ENCODE measurements at regions not wholly inside any gene's neighbourhood (a gene's known extent, or its start where the extent isn't known, plus 50 kb on each side); places are given as distances from the start of the nearest gene placed in this dataset.
"Not testable (repeated sequence)": the region's sequence is repeated elsewhere in the genome, so short reads cannot be mapped to it uniquely, and the experiment has no call there.

- TF ChIP-seq CTCF (IDR thresholded peaks at IDR 0.05; ENCODE audit: low read depth, low read length): no peak
- Histone ChIP-seq H3K36me3 (peaks cover 9% of the 10 kb centered on the region), H3K4me1 (ENCODE audit: low read depth) (no peaks in the 10 kb centered on the region), H3K27me3 (no peaks in the 10 kb centered on the region), H3K9me3 (ENCODE audit: low read depth) (no peaks in the 10 kb centered on the region), H3K27ac (no peak overlapping the region), H3K4me3 (no peak overlapping the region)
- DNase-seq (ENCODE audit: low read depth in 1 of 2, low spot score in 1 of 2): no peak
These were observed 144.7 kb upstream of the CRHR1 start for GRCh38 chr17:45639297-45639849.

- peak; percentile 86 to 89 for DNase-seq (ENCODE audit: low read depth in 1 of 2, low spot score in 1 of 2)
These were observed 143.8 kb upstream of the CRHR1 start for GRCh38 chr17:45640141-45640850.

GRCh38 chr17:45641541-45641940, 142.6 kb upstream of the CRHR1 start:
- no peak for TF ChIP-seq CTCF (IDR thresholded peaks at IDR 0.05; ENCODE audit: low read depth, low read length)
- no peaks in the 10 kb centered on the region for H3K4me1 ChIP-seq (ENCODE audit: low read depth)

More at GRCh38 chr17:45640141-45640850, 143.8 kb upstream of the CRHR1 start:
- H3K27ac ChIP-seq: no peak overlapping the region
- no peaks in the 10 kb centered on the region for H3K27me3 ChIP-seq
- no peaks in the 10 kb centered on the region for H3K4me1 ChIP-seq (ENCODE audit: low read depth)
- no peaks in the 10 kb centered on the region for H3K9me3 ChIP-seq (ENCODE audit: low read depth)
- no peak overlapping the region for H3K4me3 ChIP-seq
- peak; percentile 98 for TF ChIP-seq CTCF (IDR thresholded peaks at IDR 0.05; ENCODE audit: low read depth, low read length)
- H3K36me3 ChIP-seq: peaks cover 5% of the 10 kb centered on the region

GRCh38 chr17:45643591-45643990, 140.5 kb upstream of the CRHR1 start:
- no peak overlapping the region for H3K4me3 ChIP-seq
- H3K27ac ChIP-seq: no peak overlapping the region
- H3K36me3 ChIP-seq: peaks cover 5% of the 10 kb centered on the region
- no peak for DNase-seq (ENCODE audit: low read depth in 1 of 2, low spot score in 1 of 2)
- no peaks in the 10 kb centered on the region for H3K27me3 ChIP-seq
- no peak for TF ChIP-seq CTCF (IDR thresholded peaks at IDR 0.05; ENCODE audit: low read depth, low read length)
- H3K9me3 ChIP-seq (ENCODE audit: low read depth): no peaks in the 10 kb centered on the region
- peaks cover 10% of the 10 kb centered on the region for H3K4me1 ChIP-seq (ENCODE audit: low read depth)

More at GRCh38 chr17:45641541-45641940, 142.6 kb upstream of the CRHR1 start:
- no peaks in the 10 kb centered on the region for H3K27me3 ChIP-seq
- H3K4me3 ChIP-seq: no peak overlapping the region
- no peaks in the 10 kb centered on the region for H3K9me3 ChIP-seq (ENCODE audit: low read depth)
- H3K27ac ChIP-seq: no peak overlapping the region
- peaks cover 5% of the 10 kb centered on the region for H3K36me3 ChIP-seq
- no peak for DNase-seq (ENCODE audit: low read depth in 1 of 2, low spot score in 1 of 2)

GRCh38 chr17:45644637-45645036, 139.5 kb upstream of the CRHR1 start:
- not testable (repeated sequence) for H3K9me3 ChIP-seq (ENCODE audit: low read depth); DNase-seq (ENCODE audit: low read depth in 1 of 2, low spot score in 1 of 2); H3K27ac ChIP-seq; H3K36me3 ChIP-seq; H3K27me3 ChIP-seq; H3K4me3 ChIP-seq
- peaks cover 10% of the 10 kb centered on the region for H3K4me1 ChIP-seq (ENCODE audit: low read depth)

- Histone ChIP-seq H3K4me3 (no peak overlapping the region), H3K27me3 (no peaks in the 10 kb centered on the region), H3K9me3 (ENCODE audit: low read depth) (no peaks in the 10 kb centered on the region), H3K36me3 (no peaks in the 10 kb centered on the region), H3K4me1 (ENCODE audit: low read depth) (peaks cover 10% of the 10 kb centered on the region), H3K27ac (no peak overlapping the region)
- no peak for TF ChIP-seq CTCF (IDR thresholded peaks at IDR 0.05; ENCODE audit: low read depth, low read length)
- no peak for DNase-seq (ENCODE audit: low read depth in 1 of 2, low spot score in 1 of 2)
These were observed 138.8 kb upstream of the CRHR1 start for GRCh38 chr17:45645330-45645729.
